ENCODE measurements at regions not wholly inside any gene's neighbourhood (a gene's known extent, or its start where the extent isn't known, plus 50 kb on each side); places are given as distances from the start of the nearest gene placed in this dataset.

DNA sequence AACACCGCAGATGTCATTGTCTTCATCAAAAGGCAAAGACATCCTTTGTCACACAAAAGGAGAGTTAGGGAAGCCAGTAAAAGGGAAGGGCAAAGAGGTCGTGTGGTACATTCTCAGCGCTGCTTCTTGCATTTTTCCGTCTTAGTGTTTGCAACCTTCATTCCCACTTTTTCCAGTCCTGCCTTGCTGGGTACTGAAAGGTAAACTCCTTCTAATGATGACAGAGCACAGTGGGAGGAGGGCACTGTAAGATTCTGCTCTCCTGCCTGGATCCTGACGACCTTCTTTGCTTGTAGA is 424.3 kb upstream of the MEX3C start:
- TF ChIP-seq, protein P1, sequence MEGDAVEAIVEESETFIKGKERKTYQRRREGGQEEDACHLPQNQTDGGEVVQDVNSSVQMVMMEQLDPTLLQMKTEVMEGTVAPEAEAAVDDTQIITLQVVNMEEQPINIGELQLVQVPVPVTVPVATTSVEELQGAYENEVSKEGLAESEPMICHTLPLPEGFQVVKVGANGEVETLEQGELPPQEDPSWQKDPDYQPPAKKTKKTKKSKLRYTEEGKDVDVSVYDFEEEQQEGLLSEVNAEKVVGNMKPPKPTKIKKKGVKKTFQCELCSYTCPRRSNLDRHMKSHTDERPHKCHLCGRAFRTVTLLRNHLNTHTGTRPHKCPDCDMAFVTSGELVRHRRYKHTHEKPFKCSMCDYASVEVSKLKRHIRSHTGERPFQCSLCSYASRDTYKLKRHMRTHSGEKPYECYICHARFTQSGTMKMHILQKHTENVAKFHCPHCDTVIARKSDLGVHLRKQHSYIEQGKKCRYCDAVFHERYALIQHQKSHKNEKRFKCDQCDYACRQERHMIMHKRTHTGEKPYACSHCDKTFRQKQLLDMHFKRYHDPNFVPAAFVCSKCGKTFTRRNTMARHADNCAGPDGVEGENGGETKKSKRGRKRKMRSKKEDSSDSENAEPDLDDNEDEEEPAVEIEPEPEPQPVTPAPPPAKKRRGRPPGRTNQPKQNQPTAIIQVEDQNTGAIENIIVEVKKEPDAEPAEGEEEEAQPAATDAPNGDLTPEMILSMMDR (conservative IDR thresholded peaks at IDR 0.05; ENCODE audit: low read depth, low read length): no peak
- no peak for TF ChIP-seq EZH2 (IDR thresholded peaks at IDR 0.05; ENCODE audit: borderline replicate concordance, low read depth, low read length, poor library complexity, severe bottlenecking)

Data from A673 (cell line).